Caco-2 (cell line): ENCODE measurements at regions not wholly inside any gene's neighbourhood (a gene's known extent, or its start where the extent isn't known, plus 50 kb on each side); places are given as distances from the start of the nearest gene placed in this dataset.

ENCODE experiments used
- BruUV-seq: library from RNA; stranded (reverse); fragments of 400-500 nt; replicated peaks from 2 replicates; lab custom pipeline; 2021; lab: Mats Ljungman, UMichigan
- CTCF ChIA-PET: fragments of 300-600 bp; sonication (Branson Sonifier 250); formaldehyde crosslinking; loops from one replicate; lab custom pipeline; 2022; ENCODE audit warnings: antibody characterized with exemption; lab: Charles Lee
- POLR2A ChIA-PET: fragments of 300-600 bp; sonication (Branson Sonifier 250); formaldehyde crosslinking; loops from one replicate; lab custom pipeline; 2022; ENCODE audit warnings: antibody characterized with exemption; lab: Charles Lee
- DNase-seq, 2 experiments: peaks; one replicate each; pipeline versions ENCODE4 v3.0.0 to v3.0.0-alpha.2; 2020 to 2022
- H3K27me3 ChIP-seq: replicated peaks from 2 replicates; pipeline ENCODE4 v1.6.0; 2011; ENCODE audit warnings: low read length; ENCODE audit not compliant: control insufficient read depth, insufficient read depth
- H3K36me3 ChIP-seq: 2 replicates; pipeline ENCODE4 v1.5.1; 2011; ENCODE audit warnings: low read length; ENCODE audit not compliant: control insufficient read depth, insufficient read depth
- H3K4me1 ChIP-seq: fragments of 250-450 bp; sonication (Bioruptor Pico); 2 replicates; pipeline ENCODE4 v1.5.1; 2020; ENCODE audit warnings: mild to moderate bottlenecking
- H3K4me3 ChIP-seq: 2 replicates; pipeline ENCODE4 v1.5.1; 2011; ENCODE audit warnings: low read depth, mild to moderate bottlenecking, control low read depth, low read length
- H3K9me3 ChIP-seq: fragments of 250-450 bp; sonication (Bioruptor Pico); 2 replicates; pipeline ENCODE4 v1.5.1; 2020; ENCODE audit warnings: mild to moderate bottlenecking, moderate library complexity
- H3K27ac Mint-ChIP-seq: one replicate; pipeline ENCODE4 v1.8.0; 2022; ENCODE audit warnings: mixed read lengths; ENCODE audit not compliant: unreplicated experiment
- H3K27me3 Mint-ChIP-seq: one replicate; pipeline ENCODE4 v1.8.0; 2022; ENCODE audit warnings: mixed read lengths; ENCODE audit not compliant: insufficient read depth, unreplicated experiment
- H3K36me3 Mint-ChIP-seq: one replicate; pipeline ENCODE4 v1.8.0; 2022; ENCODE audit warnings: mild to moderate bottlenecking, mixed read lengths; ENCODE audit not compliant: insufficient read depth, unreplicated experiment
- H3K4me1 Mint-ChIP-seq: one replicate; pipeline ENCODE4 v1.8.0; 2022; ENCODE audit warnings: low read depth, mixed read lengths; ENCODE audit not compliant: unreplicated experiment
- H3K4me3 Mint-ChIP-seq: one replicate; pipeline ENCODE4 v1.8.0; 2022; ENCODE audit warnings: mild to moderate bottlenecking, moderate library complexity, mixed read lengths; ENCODE audit not compliant: unreplicated experiment
- H3K9me3 Mint-ChIP-seq: one replicate; pipeline ENCODE4 v1.8.0; 2022; ENCODE audit warnings: mixed read lengths; ENCODE audit not compliant: unreplicated experiment
- intact Hi-C: fragments of 100-400 bp; cut with micrococcal nuclease; formaldehyde crosslinking; loops from one replicate; pipeline ENCODE4 v1.10.0; 2022; ENCODE audit not compliant: unreplicated experiment
- TF ChIP-seq, protein P1 (sequence below), 2 experiments: fragments of 200-600 bp in 1 of 2; IDR thresholded peaks; 1 replicate in 1 of 2; 2 replicates in 1 of 2; pipeline versions ENCODE4 v1.5.1 to v1.8.0; 2011 to 2022; ENCODE audit warnings: antibody characterized with exemption in 1 of 2, control low read depth in 1 of 2, inconsistent platforms in 1 of 2, low read depth in 1 of 2, low read length in 1 of 2, mild to moderate bottlenecking in 1 of 2, moderate library complexity in 1 of 2; ENCODE audit not compliant: insufficient read depth in 1 of 2, severe bottlenecking in 1 of 2, unreplicated experiment in 1 of 2

DNA sequence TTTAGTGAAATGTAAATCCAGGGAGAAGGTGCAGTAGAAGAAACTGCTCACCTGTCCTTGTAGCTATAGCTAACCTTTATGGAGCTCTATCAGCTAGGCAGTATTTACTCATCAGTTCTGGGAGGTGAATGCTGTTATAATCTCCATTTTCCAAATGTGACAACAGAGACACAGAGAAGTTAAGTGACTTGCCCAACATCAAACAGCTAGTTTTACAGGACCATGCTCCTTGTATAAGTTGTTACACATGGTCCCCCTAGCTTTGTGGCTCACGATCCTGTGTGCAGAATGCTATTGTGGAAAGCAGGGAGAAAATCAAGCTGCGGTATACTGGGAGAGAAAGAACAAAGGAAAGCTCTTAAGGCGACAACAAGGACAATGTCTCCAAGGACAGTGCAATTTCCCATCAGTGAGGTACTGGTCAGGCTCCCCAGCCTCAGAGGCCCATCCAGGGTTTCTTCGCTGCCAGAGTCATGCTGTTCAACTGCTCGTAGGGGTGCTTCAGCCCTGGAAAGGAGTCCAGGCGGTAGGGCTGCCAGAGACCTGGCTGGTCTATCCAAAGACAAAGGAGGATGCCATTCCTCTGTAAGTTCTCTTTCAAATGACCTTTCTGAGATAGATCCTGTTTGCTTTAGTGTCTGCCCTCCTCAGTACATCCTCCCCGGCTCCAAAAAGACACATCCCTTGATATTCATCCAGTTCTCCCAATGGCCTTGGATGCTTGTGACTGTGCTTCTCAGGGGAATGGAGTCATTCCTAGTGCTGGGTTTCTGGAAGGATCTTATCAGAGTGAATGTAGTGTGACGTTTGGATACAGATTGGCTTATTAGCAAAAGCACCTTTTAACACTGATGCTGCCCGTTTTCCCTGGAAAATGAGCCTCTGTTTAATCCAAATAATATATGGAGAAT, 95.5 kb downstream of the ARF6 start:
- H3K4me3 Mint-ChIP-seq, result no peak overlapping the region
- no peaks in the 10 kb centered on the region for H3K27me3 Mint-ChIP-seq
- TF ChIP-seq, protein P1, sequence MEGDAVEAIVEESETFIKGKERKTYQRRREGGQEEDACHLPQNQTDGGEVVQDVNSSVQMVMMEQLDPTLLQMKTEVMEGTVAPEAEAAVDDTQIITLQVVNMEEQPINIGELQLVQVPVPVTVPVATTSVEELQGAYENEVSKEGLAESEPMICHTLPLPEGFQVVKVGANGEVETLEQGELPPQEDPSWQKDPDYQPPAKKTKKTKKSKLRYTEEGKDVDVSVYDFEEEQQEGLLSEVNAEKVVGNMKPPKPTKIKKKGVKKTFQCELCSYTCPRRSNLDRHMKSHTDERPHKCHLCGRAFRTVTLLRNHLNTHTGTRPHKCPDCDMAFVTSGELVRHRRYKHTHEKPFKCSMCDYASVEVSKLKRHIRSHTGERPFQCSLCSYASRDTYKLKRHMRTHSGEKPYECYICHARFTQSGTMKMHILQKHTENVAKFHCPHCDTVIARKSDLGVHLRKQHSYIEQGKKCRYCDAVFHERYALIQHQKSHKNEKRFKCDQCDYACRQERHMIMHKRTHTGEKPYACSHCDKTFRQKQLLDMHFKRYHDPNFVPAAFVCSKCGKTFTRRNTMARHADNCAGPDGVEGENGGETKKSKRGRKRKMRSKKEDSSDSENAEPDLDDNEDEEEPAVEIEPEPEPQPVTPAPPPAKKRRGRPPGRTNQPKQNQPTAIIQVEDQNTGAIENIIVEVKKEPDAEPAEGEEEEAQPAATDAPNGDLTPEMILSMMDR (IDR thresholded peaks at IDR 0.05; ENCODE audit: insufficient read depth in 1 of 2, low read depth in 1 of 2, low read length in 1 of 2, severe bottlenecking in 1 of 2, unreplicated experiment in 1 of 2), result no peak
- peak overlapping the region; percentile 90 for H3K27ac Mint-ChIP-seq
- Histone ChIP-seq H3K27me3 (no peaks in the 10 kb centered on the region), H3K36me3 (no peaks in the 10 kb centered on the region), H3K9me3 (no peaks in the 10 kb centered on the region), H3K4me3 (no peak overlapping the region), H3K4me1 (peaks cover 65% of the 10 kb centered on the region)
- no peaks in the 10 kb centered on the region for H3K9me3 Mint-ChIP-seq
- H3K4me1 Mint-ChIP-seq, result peaks cover 51% of the 10 kb centered on the region
- POLR2A ChIA-PET, result interaction anchor here (0.8 kb wide), 1 partner anchor 11 kb away, joined by 3 read pairs; no protein-coding TSS in a partner anchor
- H3K36me3 Mint-ChIP-seq, result peaks cover 9% of the 10 kb centered on the region
- intact Hi-C loops, result no loop called here
- DNase-seq, result no peak
- CTCF ChIA-PET, result interaction anchor here (1.1 kb wide), 1 partner anchor 126 kb away, joined by 6 read pairs; no protein-coding TSS in a partner anchor
- BruUV-seq, result no TSS peak

DNA sequence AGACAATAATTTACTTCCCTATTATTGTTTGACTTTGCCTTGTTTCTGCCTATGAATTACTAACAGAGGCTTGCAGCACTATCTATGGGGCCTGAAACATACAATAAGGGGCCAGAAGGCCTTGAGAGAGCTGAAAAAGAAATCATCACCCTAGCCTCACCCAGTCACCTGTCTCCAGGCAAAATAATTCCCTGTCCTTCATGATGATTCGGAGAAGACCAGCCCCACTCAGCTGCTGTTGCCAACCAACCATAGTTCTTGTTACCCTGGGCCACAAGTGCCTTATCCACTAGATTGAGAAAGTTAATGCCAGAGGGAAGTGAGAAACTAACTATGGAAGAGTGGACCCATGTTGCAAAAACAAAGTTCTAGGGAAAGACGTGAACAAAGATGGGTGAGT, 97.1 kb downstream of the ARF6 start:
- Histone ChIP-seq H3K4me3 (no peak overlapping the region), H3K4me1 (peaks cover 62% of the 10 kb centered on the region), H3K36me3 (no peaks in the 10 kb centered on the region), H3K9me3 (no peaks in the 10 kb centered on the region), H3K27me3 (no peaks in the 10 kb centered on the region)
- BruUV-seq, result no TSS peak
- Mint-ChIP-seq H3K4me1 (peaks cover 45% of the 10 kb centered on the region), H3K9me3 (no peaks in the 10 kb centered on the region), H3K27me3 (no peaks in the 10 kb centered on the region), H3K27ac (no peak overlapping the region), H3K36me3 (peaks cover 9% of the 10 kb centered on the region), H3K4me3 (no peak overlapping the region)
- CTCF ChIA-PET, result no interaction called here
- TF ChIP-seq, protein P1 (IDR thresholded peaks at IDR 0.05; ENCODE audit: insufficient read depth in 1 of 2, low read depth in 1 of 2, low read length in 1 of 2, severe bottlenecking in 1 of 2, unreplicated experiment in 1 of 2), result no peak
- POLR2A ChIA-PET, result no interaction called here
- no peak for DNase-seq
- intact Hi-C loops, result no loop called here

DNA sequence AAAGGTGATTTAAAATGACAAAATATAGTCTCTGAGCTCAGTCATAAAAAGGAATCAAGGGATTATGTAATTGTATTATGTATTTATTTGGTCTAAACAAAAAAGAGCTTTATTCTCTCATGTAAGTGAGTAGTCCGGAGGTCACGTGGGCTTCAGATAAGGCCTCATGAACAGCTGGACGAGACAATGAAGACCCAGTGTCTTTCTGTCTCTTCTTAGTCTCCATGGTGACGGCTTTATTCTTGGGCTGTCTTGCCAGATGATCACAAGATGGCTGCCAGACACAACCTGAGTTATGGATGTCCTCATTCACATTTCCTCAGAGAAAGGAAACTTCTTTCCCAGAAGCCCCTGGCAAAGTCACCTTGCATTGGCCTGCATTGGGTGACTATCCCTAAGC, 98.6 kb downstream of the ARF6 start:
- H3K27ac Mint-ChIP-seq, result no peak overlapping the region
- H3K9me3 ChIP-seq, result no peaks in the 10 kb centered on the region
- H3K4me1 Mint-ChIP-seq, result peaks cover 50% of the 10 kb centered on the region
- no peaks in the 10 kb centered on the region for H3K27me3 ChIP-seq
- TF ChIP-seq, protein P1 (IDR thresholded peaks at IDR 0.05; ENCODE audit: insufficient read depth in 1 of 2, low read depth in 1 of 2, low read length in 1 of 2, severe bottlenecking in 1 of 2, unreplicated experiment in 1 of 2), result no peak
- H3K36me3 Mint-ChIP-seq, result peaks cover 9% of the 10 kb centered on the region
- H3K9me3 Mint-ChIP-seq, result no peaks in the 10 kb centered on the region
- ChIA-PET POLR2A (no interaction called here), CTCF (interaction anchor here (0.6 kb wide), 1 partner anchor 120 kb away, joined by 3 read pairs; no protein-coding TSS in a partner anchor)
- BruUV-seq, result no TSS peak
- no peak for DNase-seq
- no peak overlapping the region for H3K4me3 Mint-ChIP-seq
- H3K4me1 ChIP-seq, result peaks cover 57% of the 10 kb centered on the region
- H3K4me3 ChIP-seq, result no peak overlapping the region
- H3K36me3 ChIP-seq, result no peaks in the 10 kb centered on the region
- no peaks in the 10 kb centered on the region for H3K27me3 Mint-ChIP-seq
- intact Hi-C loops, result no loop called here
